Spleen (tissue), 7 donors: ENCODE measurements at regions not wholly inside any gene's neighbourhood (a gene's known extent, or its start where the extent isn't known, plus 50 kb on each side); places are given as distances from the start of the nearest gene placed in this dataset.
"Not testable (repeated sequence)": the region's sequence is repeated elsewhere in the genome, so short reads cannot be mapped to it uniquely, and the experiment has no call there.

Experiments
- CTCF ChIP-seq, 11 experiments: fragments of 200-600 bp in 7 of 11; fragments of 450-650 bp in 4 of 11; sonication (generic) in 4 of 11; IDR thresholded peaks in 8 of 11; conservative IDR thresholded peaks in 3 of 11; 1 replicate in 7 of 11; 2 replicates in 4 of 11; pipeline versions ENCODE4 v1.4.0 to v1.8.0; 2016 to 2021; ENCODE audit warnings: antibody characterized with exemption in 11 of 11, inconsistent platforms in 4 of 11, mild to moderate bottlenecking in 1 of 11
- POLR2A ChIP-seq, 3 donors: fragments of 450-650 bp; IDR thresholded peaks; one replicate each; pipeline ENCODE4 v1.5.1; 2017; ENCODE audit warnings: antibody characterized with exemption in 3 of 3, mild to moderate bottlenecking in 1 of 3
- donor health status: DM: no; HTN: no; CAD: no; lungs with moderate emphysema.
- donor health status: DM: no; HTN: no; CAD: no.
- donor health status: DM: no; HTN: no; CAD: no.

GRCh38 chr4:3602886-3603645 is 70.8 kb upstream of the LRPAP1 start:
- TF ChIP-seq CTCF (IDR thresholded peaks at IDR 0.05 in 8 of 11, conservative IDR thresholded peaks at IDR 0.05 in 3 of 11); POLR2A (IDR thresholded peaks at IDR 0.05): not testable (repeated sequence)
